HG03066 (cell line): ENCODE measurements at regions not wholly inside any gene's neighbourhood (a gene's known extent, or its start where the extent isn't known, plus 50 kb on each side); places are given as distances from the start of the nearest gene placed in this dataset.
"Not testable (repeated sequence)": the region's sequence is repeated elsewhere in the genome, so short reads cannot be mapped to it uniquely, and the experiment has no call there.

ENCODE experiments used
- ATAC-seq: cut with Tn5 transposase; IDR thresholded peaks from one replicate; pipeline ENCODE4 v1.9.1; 2021; ENCODE audit warnings: low read depth; ENCODE audit not compliant: unreplicated experiment

DNA sequence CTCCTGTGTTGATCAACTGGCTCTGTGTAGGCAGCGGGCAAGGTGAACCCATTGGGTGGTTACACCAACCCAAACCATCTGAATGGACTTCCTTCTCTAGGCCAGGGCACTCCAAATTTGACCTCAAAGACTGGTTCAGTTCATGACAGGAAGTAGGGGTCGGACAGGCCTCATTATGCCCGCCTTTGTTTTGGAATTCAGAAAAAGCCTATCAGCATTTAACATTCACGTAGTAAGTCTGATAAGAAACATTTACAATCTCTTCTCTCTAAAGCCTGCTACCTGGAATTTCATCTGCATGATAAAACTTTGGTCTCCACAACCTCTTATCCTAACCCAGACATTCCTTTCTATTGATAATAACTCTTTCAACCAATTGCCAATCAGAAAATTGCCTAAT, 97.1 kb upstream of the ETV3 start:
- no peak for ATAC-seq

GRCh38 chr1:157234705-157235273, 96.6 kb upstream of the ETV3 start:
- no peak for ATAC-seq

GRCh38 chr1:157233131-157233530, 94.9 kb upstream of the ETV3 start:
- no peak for ATAC-seq

- no peak for ATAC-seq
Observed at GRCh38 chr1:157231846-157232525, 93.8 kb upstream of the ETV3 start.

- no peak for ATAC-seq
Observed at GRCh38 chr1:157230500-157230899, 92.3 kb upstream of the ETV3 start.

DNA sequence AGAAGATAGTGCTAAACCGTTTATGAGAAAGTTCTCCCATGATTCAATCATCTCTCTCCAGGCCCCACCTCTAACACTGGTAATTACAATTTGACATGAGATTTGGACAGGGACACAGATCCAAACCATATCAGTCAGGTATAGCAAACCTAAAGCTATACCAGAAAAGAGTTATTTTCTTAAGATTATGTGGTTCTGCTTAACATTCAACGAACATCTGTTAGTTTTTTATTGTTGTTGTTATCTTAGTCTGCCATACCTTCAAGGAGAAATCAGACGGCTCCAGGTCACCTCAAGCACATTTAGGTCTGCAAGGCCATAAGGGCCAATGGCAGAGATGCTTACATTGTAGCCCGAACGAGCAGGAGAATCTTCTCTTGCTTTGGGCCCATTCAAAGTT, 89.5 kb upstream of the ETV3 start:
- no peak for ATAC-seq

DNA sequence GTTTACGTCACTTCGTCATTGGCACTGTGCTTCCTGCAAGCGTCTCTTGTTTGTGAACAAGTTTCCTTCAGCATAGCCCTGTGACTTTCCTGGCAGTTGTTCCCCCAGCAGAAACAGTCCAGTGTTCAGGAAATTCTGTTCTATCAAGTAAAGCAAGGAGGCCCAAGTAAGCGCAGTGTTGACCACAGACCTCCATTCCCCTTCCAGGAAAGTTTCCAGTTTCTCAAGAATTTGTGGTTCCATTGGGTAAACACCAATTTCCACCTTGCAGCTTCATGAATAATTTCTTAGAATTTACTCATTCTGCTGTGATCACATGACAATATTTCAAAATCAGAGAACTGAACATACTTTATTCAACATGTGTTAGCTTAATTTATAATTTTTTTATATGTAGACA, 88.5 kb upstream of the ETV3 start:
- no peak for ATAC-seq

DNA sequence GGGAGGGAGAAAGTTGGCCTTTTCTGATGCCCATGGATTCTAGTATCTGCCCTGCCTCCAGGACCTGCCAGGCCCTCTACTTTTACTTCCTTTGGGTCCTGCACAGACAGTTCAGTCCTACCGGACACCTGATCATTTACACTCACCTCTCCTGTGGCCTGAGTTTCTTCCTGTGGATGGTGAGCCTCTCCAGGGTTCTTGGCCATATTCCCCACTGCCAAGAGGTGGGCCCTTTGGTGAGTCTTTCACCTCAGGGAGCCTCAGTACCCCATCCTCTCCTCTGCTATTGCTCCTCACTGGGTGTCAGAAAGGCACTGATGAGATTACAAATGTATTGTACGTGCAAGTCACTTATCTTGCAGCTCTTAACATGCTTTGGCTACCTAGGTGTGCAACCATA, 81.4 kb upstream of the ETV3 start:
- no peak for ATAC-seq

GRCh38 chr1:157219182-157219581, 81.0 kb upstream of the ETV3 start:
- no peak for ATAC-seq

DNA sequence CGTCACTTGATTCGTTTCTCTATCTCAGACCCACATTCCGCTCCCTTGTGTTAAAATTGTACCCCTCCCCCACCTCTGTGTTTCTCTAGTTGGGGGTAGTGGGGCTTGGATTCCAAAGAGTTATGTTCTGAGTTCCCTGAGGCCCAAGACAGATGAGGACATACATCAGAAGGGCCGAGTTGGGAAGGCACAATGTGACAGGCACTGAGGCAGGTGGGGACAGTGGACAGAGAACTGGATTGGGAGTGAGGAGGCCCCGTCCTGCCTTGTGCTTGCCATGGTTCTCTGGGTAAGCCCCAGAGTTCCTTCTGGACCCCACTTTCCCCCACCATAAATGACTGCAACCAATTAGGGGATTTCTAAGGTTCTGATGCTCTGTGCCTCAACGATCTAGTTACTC, 80.5 kb upstream of the ETV3 start:
- ATAC-seq: no peak

DNA sequence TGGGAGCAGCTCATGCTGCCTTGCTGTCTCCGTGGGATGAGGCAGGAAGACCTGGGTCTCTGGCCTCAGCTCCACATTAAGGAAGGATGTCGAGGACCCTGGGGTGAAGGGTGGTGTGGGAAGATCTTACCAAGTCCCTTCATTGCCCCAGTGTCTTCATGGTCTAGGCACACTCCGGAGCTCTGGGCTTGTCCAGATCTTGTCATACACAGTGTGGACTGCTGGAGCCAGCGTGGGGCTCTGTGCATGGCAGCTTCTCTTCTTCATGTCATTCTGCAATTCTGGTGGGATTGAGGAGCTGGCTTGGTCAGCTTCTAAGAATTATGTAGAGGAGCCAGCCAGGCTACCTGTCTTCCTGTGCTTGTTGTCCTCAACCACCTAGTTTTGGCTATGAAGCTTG, 79.3 kb upstream of the ETV3 start:
- no peak for ATAC-seq

DNA sequence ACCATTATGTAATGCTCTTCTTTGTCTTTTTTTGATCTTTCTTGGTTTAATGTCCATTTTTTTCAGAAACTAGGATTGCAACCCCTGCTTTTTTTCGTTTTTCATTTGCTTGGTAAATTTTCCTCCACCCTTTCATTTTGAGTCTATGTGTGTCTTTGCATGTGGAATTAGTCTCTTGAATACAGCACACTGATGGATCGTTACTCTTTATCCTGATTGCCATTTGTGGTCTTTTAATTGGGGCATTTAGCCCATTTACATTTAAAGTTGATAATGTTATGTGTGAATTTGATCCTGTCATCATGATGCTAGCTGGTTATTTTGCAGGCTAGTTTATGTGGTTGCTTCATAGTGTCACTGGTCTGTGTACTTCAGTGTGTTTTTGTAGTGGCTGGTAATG, 75.6 kb upstream of the ETV3 start:
- ATAC-seq: no peak

GRCh38 chr1:157209514-157209913, 71.3 kb upstream of the ETV3 start:
- no peak for ATAC-seq

- not testable (repeated sequence) for ATAC-seq
Observed at GRCh38 chr1:157205982-157206381, 67.8 kb upstream of the ETV3 start.

DNA sequence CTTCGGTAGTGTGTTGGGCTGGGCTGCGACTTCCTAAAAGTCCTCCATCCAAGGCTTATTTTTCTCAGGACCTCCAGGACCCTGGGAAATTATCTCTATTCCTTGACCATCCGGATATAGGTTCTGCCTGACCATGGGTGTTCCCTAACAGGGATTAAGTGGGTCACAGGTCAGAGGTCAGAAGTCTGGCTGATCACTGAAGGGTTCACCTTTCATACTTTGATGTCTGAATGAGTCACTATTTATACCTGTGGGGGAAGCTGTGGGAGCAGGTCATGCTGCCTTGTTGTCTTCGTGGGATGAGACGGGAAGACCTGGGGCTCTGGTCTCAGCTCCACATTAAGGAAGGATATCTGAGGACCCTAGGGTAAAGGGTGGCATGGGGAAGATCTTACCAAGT, 65.0 kb upstream of the ETV3 start:
- ATAC-seq: no peak

- no peak for ATAC-seq
Observed at GRCh38 chr1:157202331-157202730, 64.1 kb upstream of the ETV3 start.

DNA sequence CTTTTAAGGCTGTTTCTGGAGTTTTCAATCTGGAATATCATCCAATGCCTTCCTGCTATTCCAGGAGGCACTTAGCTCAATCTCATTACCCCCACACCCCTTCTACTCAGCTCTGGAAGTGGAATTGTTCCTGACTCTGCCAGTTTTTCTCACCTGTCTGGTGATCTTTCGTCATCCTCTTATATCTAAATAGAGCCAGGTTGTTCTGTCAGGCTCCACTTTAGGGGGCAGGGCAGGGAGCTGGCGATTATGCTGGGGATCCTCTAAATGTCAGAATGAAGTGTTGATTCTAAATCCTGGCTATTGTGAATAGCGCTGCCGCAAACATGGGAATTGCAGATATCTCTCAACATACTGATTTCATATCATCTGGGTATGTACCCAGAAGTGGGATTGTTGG, 63.6 kb upstream of the ETV3 start:
- no peak for ATAC-seq

DNA sequence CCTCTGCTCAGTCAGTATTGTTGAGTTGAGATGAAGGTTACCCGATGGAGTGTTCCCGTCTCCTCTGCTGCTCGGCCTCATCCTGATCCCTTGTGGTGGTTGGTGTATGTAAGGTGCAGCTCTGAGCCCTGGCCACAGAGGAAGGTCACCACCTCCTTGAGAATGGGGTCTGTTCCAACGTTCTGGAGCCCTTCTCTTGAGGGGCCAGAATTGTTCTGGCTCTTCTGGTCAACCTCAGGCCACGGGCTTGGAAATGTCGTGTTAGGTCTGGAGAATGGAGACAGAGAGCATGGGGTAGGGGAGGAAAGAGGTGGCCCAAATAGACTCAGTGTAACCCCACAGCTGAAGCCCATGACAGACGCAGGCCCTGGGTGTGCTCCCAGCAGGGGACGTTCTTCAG, 62.3 kb upstream of the ETV3 start:
- no peak for ATAC-seq

GRCh38 chr1:157199421-157199755, 61.2 kb upstream of the ETV3 start:
- no peak for ATAC-seq

GRCh38 chr1:157198619-157199420, 60.6 kb upstream of the ETV3 start:
- ATAC-seq: no peak

- ATAC-seq: no peak
Observed at GRCh38 chr1:157197906-157198435, 59.8 kb upstream of the ETV3 start.
